Endothelial cell of umbilical vein (primary cell): ENCODE measurements at regions not wholly inside any gene's neighbourhood (a gene's known extent, or its start where the extent isn't known, plus 50 kb on each side); places are given as distances from the start of the nearest gene placed in this dataset.

Source experiments
- BruUV-seq: library from RNA; stranded (reverse); fragments of 400-500 nt; replicated peaks from 2 replicates; lab custom pipeline; 2021; lab: Mats Ljungman, UMichigan
- CTCF ChIA-PET: fragments of 300-600, 350-600 bp; sonication (Branson Sonifier 250); formaldehyde crosslinking; loops from one replicate; lab custom pipeline; 2021; ENCODE audit warnings: antibody characterized with exemption, inconsistent platforms; lab: Charles Lee
- POLR2A ChIA-PET: fragments of 300-600, 350-600 bp; sonication (Branson Sonifier 250); formaldehyde crosslinking; loops from one replicate; lab custom pipeline; 2021; ENCODE audit warnings: antibody characterized with exemption, inconsistent platforms; lab: Charles Lee
- DNase-seq: peaks from one replicate; pipeline ENCODE4 v3.0.0-alpha.2; 2011; ENCODE audit warnings: low read depth, low spot score
- FAIRE-seq: peaks from 2 replicates; lab custom pipeline; 2011; peaks lifted over from hg19 to GRCh38; lab: Jason Lieb, UNC
- H2AFZ ChIP-seq: 2 replicates; pipeline ENCODE4 v1.6.0; 2012; ENCODE audit warnings: low read depth, low read length, control low read depth, inconsistent platforms
- H3K27ac ChIP-seq: 2 replicates; pipeline ENCODE4 v1.5.1; 2011; ENCODE audit warnings: low read depth, mild to moderate bottlenecking, control low read depth, low read length, moderate library complexity; ENCODE audit not compliant: insufficient read depth
- H3K27me3 ChIP-seq, 2 experiments: 2 replicates each; pipeline versions ENCODE4 v1.6.0 to v1.6.1; 2011; ENCODE audit warnings: low read length in 2 of 2, mixed read lengths in 1 of 2; ENCODE audit not compliant: control insufficient read depth in 2 of 2, insufficient read depth in 2 of 2
- H3K36me3 ChIP-seq, 2 experiments: 2 replicates in 1 of 2; 3 replicates in 1 of 2; pipeline ENCODE4 v1.5.1; 2011; ENCODE audit warnings: low read length in 2 of 2, mild to moderate bottlenecking in 1 of 2, moderate library complexity in 1 of 2; ENCODE audit not compliant: control insufficient read depth in 2 of 2, insufficient read depth in 2 of 2; ENCODE audit errors: extremely low read depth in 1 of 2
- H3K4me1 ChIP-seq: 3 replicates; pipeline ENCODE4 v1.5.1; 2011; ENCODE audit warnings: mild to moderate bottlenecking, low read length; ENCODE audit not compliant: control insufficient read depth, insufficient read depth; ENCODE audit errors: extremely low read depth
- H3K4me2 ChIP-seq: 2 replicates; pipeline ENCODE4 v1.6.1; 2011; ENCODE audit warnings: low read length, control low read depth, mixed read lengths; ENCODE audit not compliant: insufficient read depth
- H3K4me3 ChIP-seq, 3 experiments: fragments of 200-600 bp in 1 of 3; sonication (generic), shearing (Covaris generic) in 1 of 3; replicated peaks in 1 of 3; 2 replicates each; pipeline ENCODE4 v1.5.1; 2011 to 2016; ENCODE audit warnings: control low read depth in 3 of 3, low read length in 3 of 3, mild to moderate bottlenecking in 2 of 3, inconsistent platforms in 1 of 3, low read depth in 1 of 3, moderate library complexity in 1 of 3; ENCODE audit not compliant: insufficient read depth in 1 of 3
- H3K79me2 ChIP-seq: 2 replicates; pipeline ENCODE4 v1.6.0; 2012; ENCODE audit warnings: low read length, inconsistent platforms; ENCODE audit not compliant: control insufficient read depth, insufficient read depth
- H3K9ac ChIP-seq: replicated peaks from 2 replicates; pipeline ENCODE3; 2011; ENCODE audit warnings: low read length, control low read depth; ENCODE audit not compliant: insufficient read depth; ENCODE audit errors: extremely low read depth
- H3K9me1 ChIP-seq: replicated peaks from 3 replicates; pipeline ENCODE4 v1.6.0; 2011; ENCODE audit warnings: mild to moderate bottlenecking, low read length; ENCODE audit not compliant: control insufficient read depth, insufficient read depth; ENCODE audit errors: extremely low read depth
- H3K9me3 ChIP-seq: replicated peaks from 2 replicates; pipeline ENCODE4 v1.5.1; 2012; ENCODE audit warnings: low read length, inconsistent platforms; ENCODE audit not compliant: control insufficient read depth, insufficient read depth
- H4K20me1 ChIP-seq: replicated peaks from 2 replicates; pipeline ENCODE3; 2011; ENCODE audit warnings: mild to moderate bottlenecking, low read length; ENCODE audit not compliant: control insufficient read depth, insufficient read depth; ENCODE audit errors: extremely low read depth
- CTCF ChIP-seq, 2 donors: IDR thresholded peaks; 1 replicate in 1 of 2; 2 replicates in 1 of 2; pipeline ENCODE4 v1.5.1; 2011; ENCODE audit warnings: low read length in 2 of 2, mild to moderate bottlenecking in 2 of 2, moderate library complexity in 2 of 2, control low read depth in 1 of 2, inconsistent platforms in 1 of 2, low read depth in 1 of 2; ENCODE audit not compliant: insufficient read depth in 1 of 2; ENCODE audit errors: extremely low read depth in 1 of 2
- EZH2 ChIP-seq: IDR thresholded peaks from 2 replicates; pipeline ENCODE4 v1.6.1; 2012; ENCODE audit warnings: borderline replicate concordance, low read depth, mild to moderate bottlenecking, moderate library complexity, low read length, inconsistent platforms; ENCODE audit not compliant: severe bottlenecking
- FOS ChIP-seq: IDR thresholded peaks from 2 replicates; pipeline ENCODE4 v1.6.1; 2011; ENCODE audit warnings: mild to moderate bottlenecking, low read length, moderate library complexity, borderline replicate concordance; ENCODE audit not compliant: insufficient read depth
- GATA2 ChIP-seq: IDR thresholded peaks from 2 replicates; pipeline ENCODE4 v1.7.0; 2011; ENCODE audit warnings: low read depth, mild to moderate bottlenecking, moderate library complexity, mixed read lengths, low read length; ENCODE audit not compliant: insufficient read length, insufficient read depth
- JUN ChIP-seq: IDR thresholded peaks from 2 replicates; pipeline ENCODE4 v1.6.1; 2011; ENCODE audit warnings: borderline replicate concordance, low read depth; ENCODE audit not compliant: insufficient read length, insufficient read depth
- MYC ChIP-seq: IDR thresholded peaks from one replicate; pipeline ENCODE4 v1.6.1; 2011; ENCODE audit warnings: mild to moderate bottlenecking, low read depth, low read length
- POLR2A ChIP-seq: IDR thresholded peaks from 2 replicates; pipeline ENCODE4 v1.6.1; 2012; ENCODE audit warnings: low read depth, mild to moderate bottlenecking, control low read depth, low read length
- POLR2AphosphoS5 ChIP-seq: IDR thresholded peaks from 2 replicates; pipeline ENCODE4 v1.6.1; 2012; ENCODE audit warnings: low read depth, mild to moderate bottlenecking, control low read depth, low read length, moderate library complexity; ENCODE audit not compliant: insufficient read depth
- dilution Hi-C: fragments of 300-500 bp; cut with MboI; formaldehyde crosslinking; loops from one replicate; pipeline ENCODE4 v1.15.0; 2019; ENCODE audit warnings: low sequenced_read_pairs; ENCODE audit not compliant: extremely low pct_ligation_motif_present
- intact Hi-C: fragments of 100-400 bp; cut with micrococcal nuclease; formaldehyde crosslinking; loops from one replicate; pipeline ENCODE4 v1.10.0; 2022
- TF ChIP-seq, protein P1 (sequence below): IDR thresholded peaks from 2 replicates; pipeline ENCODE4 v1.6.1; 2011; ENCODE audit not compliant: insufficient read depth, insufficient read length

DNA sequence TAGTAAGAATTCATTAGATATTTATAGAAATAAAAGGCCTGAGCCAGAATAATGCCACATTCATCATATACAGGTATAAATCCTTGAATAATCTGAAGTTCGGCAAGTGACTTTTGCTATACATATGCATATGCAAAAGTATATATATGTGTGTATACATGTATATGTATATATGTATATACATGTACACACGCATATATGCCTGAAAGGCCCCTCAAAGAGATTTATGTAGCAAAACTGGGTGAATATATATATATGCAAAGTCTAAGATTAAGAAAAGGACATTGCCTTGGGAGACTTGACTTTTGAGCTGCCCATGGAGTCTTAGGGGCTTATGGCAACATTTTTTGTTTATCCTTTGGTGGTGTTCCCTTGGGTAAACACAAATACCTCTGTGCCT, 231.4 kb downstream of the BMP2 start:
- no peaks in the 10 kb centered on the region for H3K27me3 ChIP-seq
- no peak for TF ChIP-seq FOS
- TF ChIP-seq GATA2, result no peak
- no peak for TF ChIP-seq POLR2AphosphoS5
- TF ChIP-seq, protein P1, sequence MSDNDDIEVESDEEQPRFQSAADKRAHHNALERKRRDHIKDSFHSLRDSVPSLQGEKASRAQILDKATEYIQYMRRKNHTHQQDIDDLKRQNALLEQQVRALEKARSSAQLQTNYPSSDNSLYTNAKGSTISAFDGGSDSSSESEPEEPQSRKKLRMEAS, result no peak
- TF ChIP-seq POLR2A, result no peak
- TF ChIP-seq MYC, result no peak
- TF ChIP-seq EZH2, result no peak
- no peak for TF ChIP-seq CTCF (IDR thresholded peaks at IDR 0.05; ENCODE audit: extremely low read depth in 1 of 2, insufficient read depth in 1 of 2, low read depth in 1 of 2, low read length in 2 of 2)
- no peak for TF ChIP-seq JUN
- H3K9me3 ChIP-seq, result no peaks in the 10 kb centered on the region
- no peak overlapping the region for H2AFZ ChIP-seq
- H3K4me1 ChIP-seq, result peaks cover 2% of the 10 kb centered on the region
- ChIA-PET CTCF (no interaction called here), POLR2A (no interaction called here)
- intact Hi-C loops, result no loop called here
- dilution Hi-C loops, result no loop called here
- no peak overlapping the region for H3K4me2 ChIP-seq
- DNase-seq, result no peak
- H4K20me1 ChIP-seq, result no peaks in the 10 kb centered on the region
- H3K4me3 ChIP-seq, result no peak overlapping the region
- FAIRE-seq, result no peak
- H3K9me1 ChIP-seq, result no peaks in the 10 kb centered on the region
- no TSS peak for BruUV-seq
- H3K79me2 ChIP-seq, result no peaks in the 10 kb centered on the region
- no peak overlapping the region for H3K27ac ChIP-seq
- H3K36me3 ChIP-seq, result no peaks in the 10 kb centered on the region
- H3K9ac ChIP-seq, result no peak overlapping the region
